ENCODE measurements at regions not wholly inside any gene's neighbourhood (a gene's known extent, or its start where the extent isn't known, plus 50 kb on each side); places are given as distances from the start of the nearest gene placed in this dataset.

GRCh38 chr12:98213556-98213955 is 301.8 kb upstream of the TMPO start:
- no peaks in the 10 kb centered on the region for H3K27me3 ChIP-seq (replicated peaks; ENCODE audit: control insufficient read depth, insufficient read depth, low read length)
- H3K36me3 ChIP-seq (ENCODE audit: control insufficient read depth, insufficient read depth, low read length), result no peaks in the 10 kb centered on the region
- no peak for TF ChIP-seq CTCF (IDR thresholded peaks at IDR 0.05; ENCODE audit: insufficient read depth, low read length, poor library complexity, severe bottlenecking)
- DNase-seq (ENCODE audit: extremely low read depth, insufficient read length), result no peak
- H3K4me3 ChIP-seq (replicated peaks; ENCODE audit: low read depth, low read length), result no peak overlapping the region

- Histone ChIP-seq H3K4me3 (replicated peaks; ENCODE audit: low read depth, low read length) (no peak overlapping the region), H3K36me3 (ENCODE audit: control insufficient read depth, insufficient read depth, low read length) (no peaks in the 10 kb centered on the region), H3K27me3 (replicated peaks; ENCODE audit: control insufficient read depth, insufficient read depth, low read length) (no peaks in the 10 kb centered on the region)
- no peak for DNase-seq (ENCODE audit: extremely low read depth, insufficient read length)
- TF ChIP-seq CTCF (IDR thresholded peaks at IDR 0.05; ENCODE audit: insufficient read depth, low read length, poor library complexity, severe bottlenecking), result no peak
These were observed 298.1 kb upstream of the TMPO start for GRCh38 chr12:98217257-98217656.

GRCh38 chr12:98220636-98221035 is 294.8 kb upstream of the TMPO start:
- Histone ChIP-seq H3K36me3 (ENCODE audit: control insufficient read depth, insufficient read depth, low read length) (no peaks in the 10 kb centered on the region), H3K27me3 (replicated peaks; ENCODE audit: control insufficient read depth, insufficient read depth, low read length) (no peaks in the 10 kb centered on the region), H3K4me3 (replicated peaks; ENCODE audit: low read depth, low read length) (no peak overlapping the region)
- TF ChIP-seq CTCF (IDR thresholded peaks at IDR 0.05; ENCODE audit: insufficient read depth, low read length, poor library complexity, severe bottlenecking), result no peak
- no peak for DNase-seq (ENCODE audit: extremely low read depth, insufficient read length)

- no peak for TF ChIP-seq CTCF (IDR thresholded peaks at IDR 0.05; ENCODE audit: insufficient read depth, low read length, poor library complexity, severe bottlenecking)
- no peak for DNase-seq (ENCODE audit: extremely low read depth, insufficient read length)
- H3K4me3 ChIP-seq (replicated peaks; ENCODE audit: low read depth, low read length), result no peak overlapping the region
These were observed 294.1 kb upstream of the TMPO start for GRCh38 chr12:98221243-98221808.

GRCh38 chr12:98222135-98222534 is 293.3 kb upstream of the TMPO start:
- Histone ChIP-seq H3K36me3 (ENCODE audit: control insufficient read depth, insufficient read depth, low read length) (no peaks in the 10 kb centered on the region), H3K4me3 (replicated peaks; ENCODE audit: low read depth, low read length) (no peak overlapping the region), H3K27me3 (replicated peaks; ENCODE audit: control insufficient read depth, insufficient read depth, low read length) (no peaks in the 10 kb centered on the region)
- TF ChIP-seq CTCF (IDR thresholded peaks at IDR 0.05; ENCODE audit: insufficient read depth, low read length, poor library complexity, severe bottlenecking), result no peak
- DNase-seq (ENCODE audit: extremely low read depth, insufficient read length), result no peak

More at GRCh38 chr12:98221243-98221808, 294.1 kb upstream of the TMPO start:
- Histone ChIP-seq H3K36me3 (ENCODE audit: control insufficient read depth, insufficient read depth, low read length) (no peaks in the 10 kb centered on the region), H3K27me3 (replicated peaks; ENCODE audit: control insufficient read depth, insufficient read depth, low read length) (no peaks in the 10 kb centered on the region)
